HL-60 (cell line): ENCODE measurements at regions not wholly inside any gene's neighbourhood (a gene's known extent, or its start where the extent isn't known, plus 50 kb on each side); places are given as distances from the start of the nearest gene placed in this dataset.

Source experiments
- DNase-seq, 2 experiments: peaks; one replicate each; pipeline ENCODE4 v3.0.0-alpha.2; 2010 to 2020; ENCODE audit warnings: low read depth in 1 of 2, low spot score in 1 of 2
- H3K27ac ChIP-seq: fragments of 250-450 bp; sonication (Bioruptor Pico); replicated peaks from 2 replicates; pipeline ENCODE4 v1.5.1; 2020; ENCODE audit warnings: mild to moderate bottlenecking, moderate library complexity
- H3K27me3 ChIP-seq: fragments of 250-450 bp; sonication (Bioruptor Pico); 2 replicates; pipeline ENCODE4 v1.5.1; 2021; ENCODE audit warnings: mild to moderate bottlenecking, moderate library complexity; ENCODE audit not compliant: insufficient read depth, poor library complexity, severe bottlenecking
- H3K4me3 ChIP-seq: replicated peaks from 2 replicates; pipeline ENCODE4 v1.5.1; 2011; ENCODE audit warnings: mild to moderate bottlenecking, control low read depth, low read length; ENCODE audit not compliant: insufficient read depth
- GABPA ChIP-seq: IDR thresholded peaks from 2 replicates; pipeline ENCODE4 v1.6.1; 2012; ENCODE audit warnings: low read depth
- POLR2AphosphoS5 ChIP-seq: IDR thresholded peaks from 2 replicates; pipeline ENCODE4 v1.6.1; 2012; ENCODE audit warnings: low read depth
- REST ChIP-seq: IDR thresholded peaks from 2 replicates; pipeline ENCODE4 v1.6.1; 2012; ENCODE audit warnings: low read depth; ENCODE audit not compliant: insufficient replicate concordance
- SPI1 ChIP-seq: IDR thresholded peaks from 2 replicates; pipeline ENCODE4 v1.6.1; 2012; ENCODE audit warnings: low read depth, mild to moderate bottlenecking, borderline replicate concordance
- TF ChIP-seq, protein P1 (sequence below): IDR thresholded peaks from one replicate; pipeline ENCODE4 v1.5.1; 2011; ENCODE audit warnings: low read length, control low read depth, inconsistent platforms; ENCODE audit not compliant: insufficient read depth

DNA sequence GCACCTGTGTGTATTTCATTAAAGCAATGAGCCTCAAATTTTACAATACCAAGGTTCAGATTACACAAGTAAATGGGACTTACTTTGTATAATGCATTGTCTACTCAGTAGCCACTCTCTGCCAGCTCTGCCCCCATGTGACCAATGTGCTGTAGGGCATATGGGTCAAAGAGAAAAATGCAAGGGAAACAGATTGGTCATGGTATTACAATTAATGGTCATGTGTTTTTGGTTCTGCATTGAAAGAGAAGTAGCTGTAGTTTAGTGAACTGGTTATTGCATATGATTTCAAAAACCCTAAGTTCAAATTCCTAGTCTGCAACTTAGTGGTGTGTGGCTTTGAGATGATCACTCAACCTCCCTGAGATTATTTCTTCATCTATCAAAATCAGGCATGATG is 545.4 kb downstream of the SUCLA2 start:
- no peaks in the 10 kb centered on the region for H3K27me3 ChIP-seq
- TF ChIP-seq, protein P1, sequence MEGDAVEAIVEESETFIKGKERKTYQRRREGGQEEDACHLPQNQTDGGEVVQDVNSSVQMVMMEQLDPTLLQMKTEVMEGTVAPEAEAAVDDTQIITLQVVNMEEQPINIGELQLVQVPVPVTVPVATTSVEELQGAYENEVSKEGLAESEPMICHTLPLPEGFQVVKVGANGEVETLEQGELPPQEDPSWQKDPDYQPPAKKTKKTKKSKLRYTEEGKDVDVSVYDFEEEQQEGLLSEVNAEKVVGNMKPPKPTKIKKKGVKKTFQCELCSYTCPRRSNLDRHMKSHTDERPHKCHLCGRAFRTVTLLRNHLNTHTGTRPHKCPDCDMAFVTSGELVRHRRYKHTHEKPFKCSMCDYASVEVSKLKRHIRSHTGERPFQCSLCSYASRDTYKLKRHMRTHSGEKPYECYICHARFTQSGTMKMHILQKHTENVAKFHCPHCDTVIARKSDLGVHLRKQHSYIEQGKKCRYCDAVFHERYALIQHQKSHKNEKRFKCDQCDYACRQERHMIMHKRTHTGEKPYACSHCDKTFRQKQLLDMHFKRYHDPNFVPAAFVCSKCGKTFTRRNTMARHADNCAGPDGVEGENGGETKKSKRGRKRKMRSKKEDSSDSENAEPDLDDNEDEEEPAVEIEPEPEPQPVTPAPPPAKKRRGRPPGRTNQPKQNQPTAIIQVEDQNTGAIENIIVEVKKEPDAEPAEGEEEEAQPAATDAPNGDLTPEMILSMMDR, result no peak
- no peak for TF ChIP-seq REST
- no peak for TF ChIP-seq SPI1
- no peak for TF ChIP-seq POLR2AphosphoS5
- no peak for TF ChIP-seq GABPA
- DNase-seq, result no peak
- no peak overlapping the region for H3K27ac ChIP-seq
- H3K4me3 ChIP-seq, result no peak overlapping the region

DNA sequence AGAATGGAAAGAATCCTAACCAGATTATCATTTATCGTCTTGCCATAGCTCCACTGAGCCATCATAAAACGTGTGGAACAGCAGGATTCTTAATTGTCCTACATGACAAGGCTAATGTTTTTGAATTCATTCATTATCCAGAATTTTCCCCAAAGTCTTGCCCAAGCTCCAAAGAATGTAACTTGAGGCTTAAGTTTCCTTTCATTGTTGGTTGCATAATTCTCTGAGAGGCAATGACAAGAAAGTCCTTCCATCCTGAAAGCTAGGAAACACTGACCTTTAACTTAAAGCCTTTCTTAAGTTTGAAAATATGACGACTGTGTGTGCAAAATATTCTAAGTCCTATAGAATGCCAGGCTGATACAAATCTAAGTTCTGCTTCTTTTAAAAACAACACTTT is 546.1 kb downstream of the SUCLA2 start:
- no peak for TF ChIP-seq GABPA
- no peak for TF ChIP-seq POLR2AphosphoS5
- no peak for DNase-seq
- no peak overlapping the region for H3K4me3 ChIP-seq
- no peak overlapping the region for H3K27ac ChIP-seq
- no peaks in the 10 kb centered on the region for H3K27me3 ChIP-seq

- Histone ChIP-seq H3K27ac (no peak overlapping the region), H3K4me3 (no peak overlapping the region), H3K27me3 (peaks cover 2% of the 10 kb centered on the region)
- no peak for TF ChIP-seq GABPA
- no peak for TF ChIP-seq REST
- TF ChIP-seq SPI1, result no peak
- TF ChIP-seq POLR2AphosphoS5, result no peak
- TF ChIP-seq, protein P1, result no peak
- DNase-seq, result no peak
Measured at GRCh38 chr13:47437406-47437805, 540.6 kb upstream of the HTR2A start.

DNA sequence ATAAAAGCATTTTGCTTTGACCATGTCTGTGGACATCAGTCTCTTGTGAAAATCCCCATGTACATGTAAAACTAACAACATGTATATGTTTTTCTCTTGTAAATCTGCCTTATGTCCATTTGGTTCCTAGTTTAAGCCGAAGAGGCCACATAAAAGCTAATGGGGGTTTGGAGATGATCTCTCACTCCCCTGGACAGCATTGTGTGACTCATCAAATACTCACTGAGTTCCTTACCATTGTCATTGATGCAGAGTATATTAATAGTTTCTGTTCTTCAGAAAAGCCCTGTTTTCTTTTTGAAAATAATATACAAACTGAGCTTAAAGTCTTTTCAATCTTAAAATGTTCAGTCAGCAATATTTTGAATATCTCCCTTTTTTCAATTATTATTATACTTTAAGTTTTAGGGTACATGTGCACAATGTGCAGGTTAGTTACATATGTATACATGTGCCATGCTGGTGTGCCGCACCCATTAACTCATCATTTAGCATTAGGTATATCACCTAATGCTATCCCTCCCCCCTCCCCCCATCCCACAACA is 536.7 kb upstream of the HTR2A start:
- TF ChIP-seq, protein P1, result no peak
- TF ChIP-seq REST (no peak), POLR2AphosphoS5 (no peak), SPI1 (no peak), GABPA (no peak)
- Histone ChIP-seq H3K27me3 (peaks cover 2% of the 10 kb centered on the region), H3K27ac (no peak overlapping the region), H3K4me3 (no peak overlapping the region)
- no peak for DNase-seq
